NT2/D1 (cell line): ENCODE measurements at regions not wholly inside any gene's neighbourhood (a gene's known extent, or its start where the extent isn't known, plus 50 kb on each side); places are given as distances from the start of the nearest gene placed in this dataset.

Experiments
- SUZ12 ChIP-seq: IDR thresholded peaks from 2 replicates; pipeline ENCODE4 v1.6.1; 2011; ENCODE audit not compliant: insufficient read length, insufficient read depth; ENCODE audit errors: extremely low read depth
- ZNF274 ChIP-seq: IDR thresholded peaks from 2 replicates; pipeline ENCODE4 v1.6.1; 2011; ENCODE audit warnings: mild to moderate bottlenecking, low read depth, low read length

- no peak for TF ChIP-seq ZNF274
- no peak for TF ChIP-seq SUZ12
Measured at GRCh38 chr3:182139627-182140357, 428.1 kb downstream of the SOX2 start.
